ENCODE measurements at regions not wholly inside any gene's neighbourhood (a gene's known extent, or its start where the extent isn't known, plus 50 kb on each side); places are given as distances from the start of the nearest gene placed in this dataset.

- TF ChIP-seq CTCF (conservative IDR thresholded peaks at IDR 0.05; ENCODE audit: low read depth, low read length) = no peak
- TF ChIP-seq EZH2 (IDR thresholded peaks at IDR 0.05; ENCODE audit: borderline replicate concordance, low read depth, low read length, poor library complexity, severe bottlenecking) = no peak
Observed at GRCh38 chr3:87901141-87901540, 157.7 kb downstream of the CGGBP1 start.
